ENCODE measurements at regions not wholly inside any gene's neighbourhood (a gene's known extent, or its start where the extent isn't known, plus 50 kb on each side); places are given as distances from the start of the nearest gene placed in this dataset.
"Not testable (repeated sequence)": the region's sequence is repeated elsewhere in the genome, so short reads cannot be mapped to it uniquely, and the experiment has no call there.

- TF ChIP-seq, protein P1, sequence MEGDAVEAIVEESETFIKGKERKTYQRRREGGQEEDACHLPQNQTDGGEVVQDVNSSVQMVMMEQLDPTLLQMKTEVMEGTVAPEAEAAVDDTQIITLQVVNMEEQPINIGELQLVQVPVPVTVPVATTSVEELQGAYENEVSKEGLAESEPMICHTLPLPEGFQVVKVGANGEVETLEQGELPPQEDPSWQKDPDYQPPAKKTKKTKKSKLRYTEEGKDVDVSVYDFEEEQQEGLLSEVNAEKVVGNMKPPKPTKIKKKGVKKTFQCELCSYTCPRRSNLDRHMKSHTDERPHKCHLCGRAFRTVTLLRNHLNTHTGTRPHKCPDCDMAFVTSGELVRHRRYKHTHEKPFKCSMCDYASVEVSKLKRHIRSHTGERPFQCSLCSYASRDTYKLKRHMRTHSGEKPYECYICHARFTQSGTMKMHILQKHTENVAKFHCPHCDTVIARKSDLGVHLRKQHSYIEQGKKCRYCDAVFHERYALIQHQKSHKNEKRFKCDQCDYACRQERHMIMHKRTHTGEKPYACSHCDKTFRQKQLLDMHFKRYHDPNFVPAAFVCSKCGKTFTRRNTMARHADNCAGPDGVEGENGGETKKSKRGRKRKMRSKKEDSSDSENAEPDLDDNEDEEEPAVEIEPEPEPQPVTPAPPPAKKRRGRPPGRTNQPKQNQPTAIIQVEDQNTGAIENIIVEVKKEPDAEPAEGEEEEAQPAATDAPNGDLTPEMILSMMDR (IDR thresholded peaks at IDR 0.05; ENCODE audit: low read depth, low read length) = no peak
- DNase-seq (ENCODE audit: extremely low read depth, low read depth) = no peak
These were observed 312.4 kb upstream of the AUTS2 start for GRCh38 chr7:69285854-69286253.

DNA sequence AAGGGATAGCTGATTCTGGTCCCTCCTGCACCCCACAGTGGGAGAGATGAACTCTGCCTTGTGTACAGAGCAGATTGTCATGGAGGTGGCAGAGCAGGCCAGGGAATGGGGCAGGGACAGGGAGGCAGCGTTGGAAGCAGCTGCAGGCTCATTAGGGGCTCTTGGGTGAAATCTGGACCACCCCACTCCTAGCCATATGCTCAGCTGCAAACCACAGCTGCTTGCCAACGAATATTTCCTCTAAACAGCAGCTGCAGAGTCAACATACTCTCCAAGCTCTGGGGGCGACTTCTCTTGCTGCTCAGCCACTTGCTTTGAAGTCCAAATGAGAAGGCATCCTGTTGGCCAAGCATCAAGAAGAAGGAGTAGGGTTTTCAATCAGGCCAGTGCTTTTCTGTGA, 302.3 kb upstream of the AUTS2 start:
- no peak for DNase-seq (ENCODE audit: extremely low read depth, low read depth)
- TF ChIP-seq, protein P1 (IDR thresholded peaks at IDR 0.05; ENCODE audit: low read depth, low read length) = no peak

DNA sequence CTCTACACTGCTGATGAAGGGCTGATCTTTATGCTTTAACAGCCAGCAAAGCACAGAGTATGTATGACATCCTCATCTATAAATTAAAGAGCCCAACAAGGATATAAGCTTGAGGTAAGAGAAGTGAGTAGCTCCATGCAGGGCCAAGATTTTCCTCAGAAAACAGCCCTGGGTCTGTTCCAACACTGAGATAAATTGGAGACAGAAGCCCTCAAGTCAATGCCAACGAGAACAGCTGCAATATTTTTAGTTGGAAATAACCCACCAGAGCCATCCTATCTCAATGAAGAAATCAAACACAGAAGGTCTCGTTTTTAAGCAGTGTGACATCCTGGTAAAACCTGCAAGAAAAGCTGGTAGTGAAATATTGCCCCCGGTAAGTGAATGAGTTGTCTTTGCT, 297.0 kb upstream of the AUTS2 start:
- TF ChIP-seq, protein P1 (IDR thresholded peaks at IDR 0.05; ENCODE audit: low read depth, low read length) = no peak
- DNase-seq (ENCODE audit: extremely low read depth, low read depth) = no peak

- no peak for DNase-seq (ENCODE audit: extremely low read depth, low read depth)
- TF ChIP-seq, protein P1 (IDR thresholded peaks at IDR 0.05; ENCODE audit: low read depth, low read length) = no peak
These were observed 288.7 kb upstream of the AUTS2 start for GRCh38 chr7:69309601-69310000.

GRCh38 chr7:69311489-69311888, 286.8 kb upstream of the AUTS2 start:
- DNase-seq (ENCODE audit: extremely low read depth, low read depth) = no peak
- TF ChIP-seq, protein P1 (IDR thresholded peaks at IDR 0.05; ENCODE audit: low read depth, low read length) = no peak

- not testable (repeated sequence) for DNase-seq (ENCODE audit: extremely low read depth, low read depth)
These were observed 284.4 kb upstream of the AUTS2 start for GRCh38 chr7:69313852-69314251.

DNA sequence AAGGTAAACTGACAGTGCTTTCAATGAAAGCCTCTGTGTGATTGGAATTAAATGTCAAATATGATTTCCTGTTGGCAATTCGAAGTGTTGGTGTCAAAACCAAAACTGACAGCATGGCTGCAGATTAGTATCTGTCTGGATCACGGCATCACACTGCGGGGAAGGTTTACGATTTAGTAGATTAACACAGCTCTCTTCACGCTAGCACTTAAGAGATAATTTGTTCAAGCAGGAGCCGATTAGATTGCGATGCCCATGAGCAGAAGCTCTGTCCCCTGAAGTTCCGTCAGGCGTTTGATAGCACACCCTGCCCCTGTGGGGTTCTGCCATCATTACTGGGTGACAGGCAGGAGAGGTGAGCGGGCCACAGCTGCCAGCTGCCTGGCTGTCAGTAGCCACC, 279.5 kb upstream of the AUTS2 start:
- TF ChIP-seq, protein P1 (IDR thresholded peaks at IDR 0.05; ENCODE audit: low read depth, low read length) = no peak
- DNase-seq (ENCODE audit: extremely low read depth, low read depth) = no peak

- TF ChIP-seq, protein P1 (IDR thresholded peaks at IDR 0.05; ENCODE audit: low read depth, low read length) = no peak
- no peak for DNase-seq (ENCODE audit: extremely low read depth, low read depth)
These were observed 269.8 kb upstream of the AUTS2 start for GRCh38 chr7:69328516-69328915.

Measured in AG09319 (cell line).